ENCODE measurements at regions not wholly inside any gene's neighbourhood (a gene's known extent, or its start where the extent isn't known, plus 50 kb on each side); places are given as distances from the start of the nearest gene placed in this dataset.

- no peak overlapping the region for H3K4me3 ChIP-seq (ENCODE audit: low read length)
- H3K4me1 ChIP-seq (ENCODE audit: low read length): no peaks in the 10 kb centered on the region
- no peak overlapping the region for H3K9ac ChIP-seq (ENCODE audit: low read length)
- TF ChIP-seq, protein P1, sequence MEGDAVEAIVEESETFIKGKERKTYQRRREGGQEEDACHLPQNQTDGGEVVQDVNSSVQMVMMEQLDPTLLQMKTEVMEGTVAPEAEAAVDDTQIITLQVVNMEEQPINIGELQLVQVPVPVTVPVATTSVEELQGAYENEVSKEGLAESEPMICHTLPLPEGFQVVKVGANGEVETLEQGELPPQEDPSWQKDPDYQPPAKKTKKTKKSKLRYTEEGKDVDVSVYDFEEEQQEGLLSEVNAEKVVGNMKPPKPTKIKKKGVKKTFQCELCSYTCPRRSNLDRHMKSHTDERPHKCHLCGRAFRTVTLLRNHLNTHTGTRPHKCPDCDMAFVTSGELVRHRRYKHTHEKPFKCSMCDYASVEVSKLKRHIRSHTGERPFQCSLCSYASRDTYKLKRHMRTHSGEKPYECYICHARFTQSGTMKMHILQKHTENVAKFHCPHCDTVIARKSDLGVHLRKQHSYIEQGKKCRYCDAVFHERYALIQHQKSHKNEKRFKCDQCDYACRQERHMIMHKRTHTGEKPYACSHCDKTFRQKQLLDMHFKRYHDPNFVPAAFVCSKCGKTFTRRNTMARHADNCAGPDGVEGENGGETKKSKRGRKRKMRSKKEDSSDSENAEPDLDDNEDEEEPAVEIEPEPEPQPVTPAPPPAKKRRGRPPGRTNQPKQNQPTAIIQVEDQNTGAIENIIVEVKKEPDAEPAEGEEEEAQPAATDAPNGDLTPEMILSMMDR (IDR thresholded peaks at IDR 0.05; ENCODE audit: low read length): no peak
- no peak for TF ChIP-seq EZH2 (optimal IDR thresholded peaks at IDR 0.05; ENCODE audit: low read depth, low read length)
- TF ChIP-seq EZH2phosphoT487 (IDR thresholded peaks at IDR 0.05; ENCODE audit: low read length): no peak
- no peaks in the 10 kb centered on the region for H4K20me1 ChIP-seq (ENCODE audit: insufficient read depth, low read length)
- H3K9me3 ChIP-seq (replicated peaks; ENCODE audit: insufficient read depth, low read length): no peaks in the 10 kb centered on the region
- H3K27me3 ChIP-seq (replicated peaks; ENCODE audit: insufficient read depth, low read length): no peaks in the 10 kb centered on the region
- no peaks in the 10 kb centered on the region for H3K79me2 ChIP-seq (ENCODE audit: low read length)
- DNase-seq: no peak
- no peak overlapping the region for H3K27ac ChIP-seq (ENCODE audit: low read length)
- no peaks in the 10 kb centered on the region for H3F3A ChIP-seq (ENCODE audit: insufficient read depth, low read length)
- no peaks in the 10 kb centered on the region for H3K9me2 ChIP-seq (replicated peaks; ENCODE audit: insufficient read depth, low read length)
- no peak overlapping the region for H2AFZ ChIP-seq (ENCODE audit: low read length)
- H3K36me3 ChIP-seq (replicated peaks; ENCODE audit: insufficient read depth, low read length): no peaks in the 10 kb centered on the region
- no peak overlapping the region for H3K4me2 ChIP-seq (ENCODE audit: low read depth, low read length)
These were observed 59.0 kb upstream of the HABP2 start for GRCh38 chr10:113493882-113494301.

- no peaks in the 10 kb centered on the region for H3K9me3 ChIP-seq (replicated peaks; ENCODE audit: insufficient read depth, low read length)
- no peak for DNase-seq
- no peak overlapping the region for H3K27ac ChIP-seq (ENCODE audit: low read length)
- H3K36me3 ChIP-seq (replicated peaks; ENCODE audit: insufficient read depth, low read length): no peaks in the 10 kb centered on the region
- H3K9ac ChIP-seq (ENCODE audit: low read length): no peak overlapping the region
- no peaks in the 10 kb centered on the region for H3K9me2 ChIP-seq (replicated peaks; ENCODE audit: insufficient read depth, low read length)
- H3F3A ChIP-seq (ENCODE audit: insufficient read depth, low read length): no peaks in the 10 kb centered on the region
- H3K4me2 ChIP-seq (ENCODE audit: low read depth, low read length): no peak overlapping the region
- no peaks in the 10 kb centered on the region for H4K20me1 ChIP-seq (ENCODE audit: insufficient read depth, low read length)
- no peaks in the 10 kb centered on the region for H3K79me2 ChIP-seq (ENCODE audit: low read length)
- no peak overlapping the region for H2AFZ ChIP-seq (ENCODE audit: low read length)
- H3K4me3 ChIP-seq (ENCODE audit: low read length): no peak overlapping the region
- no peaks in the 10 kb centered on the region for H3K27me3 ChIP-seq (replicated peaks; ENCODE audit: insufficient read depth, low read length)
- TF ChIP-seq EZH2phosphoT487 (IDR thresholded peaks at IDR 0.05; ENCODE audit: low read length) (no peak), EZH2 (optimal IDR thresholded peaks at IDR 0.05; ENCODE audit: low read depth, low read length) (no peak)
- TF ChIP-seq, protein P1 (IDR thresholded peaks at IDR 0.05; ENCODE audit: low read length): no peak
- no peaks in the 10 kb centered on the region for H3K4me1 ChIP-seq (ENCODE audit: low read length)
These were observed 58.1 kb upstream of the HABP2 start for GRCh38 chr10:113494761-113495160.

DNA sequence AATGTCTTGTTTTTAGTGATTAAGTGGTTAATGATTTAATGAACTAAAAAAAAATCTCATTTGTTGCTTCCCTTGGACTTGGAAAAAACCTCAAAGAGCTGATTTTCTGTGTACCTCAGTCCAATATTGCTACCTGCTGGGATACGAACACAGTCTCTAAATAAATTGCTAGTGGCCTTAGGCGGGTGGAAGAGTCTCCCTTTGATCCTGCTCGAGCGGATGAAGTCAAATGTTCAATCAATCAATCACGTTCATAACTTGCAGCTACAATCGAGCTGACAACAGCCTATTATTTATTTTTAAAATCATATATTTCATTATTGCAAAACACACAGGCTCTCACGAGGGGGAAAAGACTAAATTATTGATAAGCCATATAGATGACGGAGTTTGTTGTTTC is 57.3 kb upstream of the HABP2 start:
- Histone ChIP-seq H3K27me3 (replicated peaks; ENCODE audit: insufficient read depth, low read length) (no peaks in the 10 kb centered on the region), H3K9me2 (replicated peaks; ENCODE audit: insufficient read depth, low read length) (no peaks in the 10 kb centered on the region), H2AFZ (ENCODE audit: low read length) (no peak overlapping the region), H3K4me3 (ENCODE audit: low read length) (no peak overlapping the region), H3K79me2 (ENCODE audit: low read length) (no peaks in the 10 kb centered on the region), H3K4me1 (ENCODE audit: low read length) (no peaks in the 10 kb centered on the region), H3F3A (ENCODE audit: insufficient read depth, low read length) (no peaks in the 10 kb centered on the region), H4K20me1 (ENCODE audit: insufficient read depth, low read length) (no peaks in the 10 kb centered on the region), H3K9ac (ENCODE audit: low read length) (no peak overlapping the region), H3K9me3 (replicated peaks; ENCODE audit: insufficient read depth, low read length) (no peaks in the 10 kb centered on the region), H3K4me2 (ENCODE audit: low read depth, low read length) (no peak overlapping the region), H3K36me3 (replicated peaks; ENCODE audit: insufficient read depth, low read length) (no peaks in the 10 kb centered on the region), H3K27ac (ENCODE audit: low read length) (no peak overlapping the region)
- no peak for DNase-seq
- TF ChIP-seq, protein P1 (IDR thresholded peaks at IDR 0.05; ENCODE audit: low read length): no peak
- TF ChIP-seq EZH2phosphoT487 (IDR thresholded peaks at IDR 0.05; ENCODE audit: low read length) (no peak), EZH2 (optimal IDR thresholded peaks at IDR 0.05; ENCODE audit: low read depth, low read length) (no peak)

Measured in MM.1S (cell line).